GM23338 (cell line): ENCODE measurements at regions not wholly inside any gene's neighbourhood (a gene's known extent, or its start where the extent isn't known, plus 50 kb on each side); places are given as distances from the start of the nearest gene placed in this dataset.

ENCODE experiments used
- ATAC-seq: fragments of 200-7000 bp; cut with Tn5 transposase; 3 replicates; pipeline ENCODE4 v1.9.1; 2020
- DNase-seq: peaks from one replicate; pipeline ENCODE4 v3.0.0-alpha.2; 2015; ENCODE audit warnings: low spot score
- H2AFZ ChIP-seq: fragments of 200-600 bp; sonication (generic); 2 replicates; pipeline ENCODE4 v1.8.0; 2016; ENCODE audit warnings: antibody characterized with exemption, mild to moderate bottlenecking, moderate library complexity
- H3F3A ChIP-seq: fragments of 200-600 bp; sonication (generic); replicated peaks from 2 replicates; pipeline ENCODE4 v1.8.0; 2017; ENCODE audit warnings: antibody characterized with exemption, mixed run types, low read depth
- H3K27ac ChIP-seq: fragments of 200-600 bp; sonication (generic); 2 replicates; pipeline ENCODE4 v1.6.1; 2016; ENCODE audit warnings: low read depth
- H3K27me3 ChIP-seq: fragments of 200-600 bp; sonication (generic); 2 replicates; pipeline ENCODE4 v1.8.0; 2016; ENCODE audit warnings: mild to moderate bottlenecking, mixed run types, moderate library complexity; ENCODE audit not compliant: insufficient read depth
- H3K36me3 ChIP-seq: fragments of 200-600 bp; sonication (generic); 2 replicates; pipeline ENCODE4 v1.8.0; 2016; ENCODE audit warnings: mild to moderate bottlenecking; ENCODE audit not compliant: insufficient read depth
- H3K4me1 ChIP-seq: fragments of 200-600 bp; sonication (generic); 2 replicates; pipeline ENCODE4 v1.8.0; 2016; ENCODE audit warnings: mild to moderate bottlenecking, moderate library complexity; ENCODE audit not compliant: insufficient read depth
- H3K4me2 ChIP-seq: fragments of 200-600 bp; sonication (generic); 2 replicates; pipeline ENCODE4 v1.7.1; 2017; ENCODE audit warnings: mixed run types
- H3K4me3 ChIP-seq: fragments of 200-600 bp; sonication (generic); 2 replicates; pipeline ENCODE4 v1.6.1; 2016; ENCODE audit warnings: mixed run types
- H3K79me2 ChIP-seq: fragments of 200-600 bp; sonication (generic); replicated peaks from 2 replicates; pipeline ENCODE4 v1.8.0; 2017; ENCODE audit warnings: mild to moderate bottlenecking; ENCODE audit not compliant: insufficient read depth
- H3K9me2 ChIP-seq: fragments of 200-600 bp; sonication (generic); 2 replicates; pipeline ENCODE4 v1.8.0; 2017; ENCODE audit not compliant: insufficient read depth
- H4K20me1 ChIP-seq: fragments of 200-600 bp; sonication (generic); replicated peaks from 2 replicates; pipeline ENCODE4 v1.8.0; 2017; ENCODE audit warnings: mild to moderate bottlenecking; ENCODE audit not compliant: insufficient read depth
- H3K27ac Mint-ChIP-seq: 2 replicates; pipeline ENCODE4 v1.8.0; 2020; ENCODE audit warnings: inconsistent platforms, mild to moderate bottlenecking, moderate library complexity, mixed read lengths
- H3K27me3 Mint-ChIP-seq: 3 replicates; pipeline ENCODE4 v1.8.0; 2022; ENCODE audit warnings: low read depth, mild to moderate bottlenecking, moderate library complexity, mixed read lengths, inconsistent platforms; ENCODE audit not compliant: insufficient read depth, poor library complexity
- H3K36me3 Mint-ChIP-seq: 3 replicates; pipeline ENCODE4 v1.8.0; 2021; ENCODE audit warnings: low read depth, mild to moderate bottlenecking, inconsistent platforms, moderate library complexity, mixed read lengths
- H3K4me1 Mint-ChIP-seq: 3 replicates; pipeline ENCODE4 v1.8.0; 2020; ENCODE audit warnings: mild to moderate bottlenecking, inconsistent platforms, mixed read lengths
- H3K4me3 Mint-ChIP-seq: 3 replicates; pipeline ENCODE4 v1.8.0; 2021; ENCODE audit warnings: moderate library complexity, mild to moderate bottlenecking, inconsistent platforms, mixed read lengths
- H3K9me3 Mint-ChIP-seq: 3 replicates; pipeline ENCODE4 v1.8.0; 2020; ENCODE audit warnings: moderate library complexity, mild to moderate bottlenecking, inconsistent platforms, mixed read lengths
- CREB1 ChIP-seq: fragments of 250-450 bp; sonication (Bioruptor Pico); IDR thresholded peaks from 2 replicates; pipeline ENCODE4 v1.5.0; 2020; ENCODE audit warnings: low read depth, mild to moderate bottlenecking, moderate library complexity
- EZH2 ChIP-seq: fragments of 200-600 bp; sonication (generic); IDR thresholded peaks from one replicate; pipeline ENCODE4 v1.8.0; 2017; ENCODE audit warnings: antibody characterized with exemption, mild to moderate bottlenecking, low read depth; ENCODE audit not compliant: unreplicated experiment
- EZH2phosphoT487 ChIP-seq: fragments of 200-600 bp; sonication (generic); IDR thresholded peaks from one replicate; pipeline ENCODE4 v1.8.1; 2018; ENCODE audit warnings: antibody characterized with exemption; ENCODE audit not compliant: unreplicated experiment
- JUNB ChIP-seq: IDR thresholded peaks from one replicate; pipeline ENCODE4 v1.6.1; 2016; ENCODE audit warnings: antibody characterized with exemption; ENCODE audit not compliant: unreplicated experiment
- NANOG ChIP-seq: IDR thresholded peaks from 2 replicates; pipeline ENCODE4 v1.6.1; 2016; ENCODE audit warnings: antibody characterized with exemption, borderline replicate concordance
- POLR2AphosphoS5 ChIP-seq: IDR thresholded peaks from 2 replicates; pipeline ENCODE4 v1.6.1; 2016; ENCODE audit warnings: antibody characterized with exemption, low read depth
- REST ChIP-seq: IDR thresholded peaks from one replicate; pipeline ENCODE4 v1.6.1; 2018; ENCODE audit warnings: antibody characterized with exemption; ENCODE audit not compliant: unreplicated experiment
- STAT1 ChIP-seq: IDR thresholded peaks from one replicate; pipeline ENCODE4 v1.6.1; 2016; ENCODE audit warnings: antibody characterized with exemption; ENCODE audit not compliant: unreplicated experiment
- ZNF331 ChIP-seq: fragments of 250-450 bp; sonication (Bioruptor Pico); IDR thresholded peaks from 2 replicates; pipeline ENCODE4 v1.5.0; 2020; ENCODE audit warnings: low read depth, mild to moderate bottlenecking, moderate library complexity
- TF ChIP-seq, protein P1 (sequence below), 2 experiments: fragments of 200-600 bp in 1 of 2; sonication (generic) in 1 of 2; conservative IDR thresholded peaks; 2 replicates each; pipeline versions ENCODE4 v1.5.1 to v1.6.1; 2016 to 2017; ENCODE audit warnings: antibody characterized with exemption in 2 of 2, low read depth in 2 of 2, mild to moderate bottlenecking in 2 of 2, moderate library complexity in 1 of 2
- TF ChIP-seq, protein P2 (sequence below): fragments of 250-450 bp; sonication (Bioruptor Pico); IDR thresholded peaks from 2 replicates; pipeline ENCODE4 v1.5.0; 2020; ENCODE audit warnings: mild to moderate bottlenecking, moderate library complexity

GRCh38 chr9:119458068-119458467 lies 88.8 kb upstream of the BRINP1 start:
- Histone ChIP-seq H3K4me2 (no peak overlapping the region), H3K27ac (no peak overlapping the region), H3K79me2 (no peaks in the 10 kb centered on the region), H4K20me1 (no peaks in the 10 kb centered on the region), H3K27me3 (no peaks in the 10 kb centered on the region), H2AFZ (no peak overlapping the region), H3K4me3 (no peak overlapping the region), H3K4me1 (no peaks in the 10 kb centered on the region), H3K36me3 (no peaks in the 10 kb centered on the region), H3K9me2 (no peaks in the 10 kb centered on the region), H3F3A (no peaks in the 10 kb centered on the region)
- ATAC-seq (no peak), DNase-seq (no peak)
- H3K36me3 Mint-ChIP-seq: no peaks in the 10 kb centered on the region
- no peak for TF ChIP-seq STAT1
- no peak for TF ChIP-seq NANOG
- TF ChIP-seq, protein P1, sequence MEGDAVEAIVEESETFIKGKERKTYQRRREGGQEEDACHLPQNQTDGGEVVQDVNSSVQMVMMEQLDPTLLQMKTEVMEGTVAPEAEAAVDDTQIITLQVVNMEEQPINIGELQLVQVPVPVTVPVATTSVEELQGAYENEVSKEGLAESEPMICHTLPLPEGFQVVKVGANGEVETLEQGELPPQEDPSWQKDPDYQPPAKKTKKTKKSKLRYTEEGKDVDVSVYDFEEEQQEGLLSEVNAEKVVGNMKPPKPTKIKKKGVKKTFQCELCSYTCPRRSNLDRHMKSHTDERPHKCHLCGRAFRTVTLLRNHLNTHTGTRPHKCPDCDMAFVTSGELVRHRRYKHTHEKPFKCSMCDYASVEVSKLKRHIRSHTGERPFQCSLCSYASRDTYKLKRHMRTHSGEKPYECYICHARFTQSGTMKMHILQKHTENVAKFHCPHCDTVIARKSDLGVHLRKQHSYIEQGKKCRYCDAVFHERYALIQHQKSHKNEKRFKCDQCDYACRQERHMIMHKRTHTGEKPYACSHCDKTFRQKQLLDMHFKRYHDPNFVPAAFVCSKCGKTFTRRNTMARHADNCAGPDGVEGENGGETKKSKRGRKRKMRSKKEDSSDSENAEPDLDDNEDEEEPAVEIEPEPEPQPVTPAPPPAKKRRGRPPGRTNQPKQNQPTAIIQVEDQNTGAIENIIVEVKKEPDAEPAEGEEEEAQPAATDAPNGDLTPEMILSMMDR (conservative IDR thresholded peaks at IDR 0.05; ENCODE audit: low read depth in 2 of 2): peak; percentile 33 to 58; a peak in 3 of 4 replicates
- H3K4me1 Mint-ChIP-seq: no peaks in the 10 kb centered on the region
- no peak overlapping the region for H3K27ac Mint-ChIP-seq
- H3K9me3 Mint-ChIP-seq: no peaks in the 10 kb centered on the region
- no peaks in the 10 kb centered on the region for H3K27me3 Mint-ChIP-seq
- H3K4me3 Mint-ChIP-seq: no peak overlapping the region

DNA sequence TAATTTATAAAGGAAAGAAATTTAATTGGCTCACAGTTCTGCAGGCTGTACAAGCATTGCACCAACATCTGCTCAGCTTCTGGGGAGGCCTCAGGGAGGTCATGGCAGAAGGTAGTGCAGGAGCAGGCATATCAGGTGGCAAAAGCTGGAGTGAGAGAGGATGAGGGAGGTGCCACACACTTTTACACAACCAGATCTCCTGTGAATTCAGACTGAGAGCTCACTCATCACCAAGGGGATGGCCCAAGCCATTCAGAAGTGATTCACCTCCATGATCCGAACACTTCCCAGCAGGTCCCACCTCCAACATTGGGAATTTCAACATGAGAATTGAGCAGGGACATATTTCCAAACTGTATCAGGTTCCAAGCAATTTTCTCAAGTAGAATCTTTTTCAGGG lies 84.7 kb upstream of the BRINP1 start:
- Mint-ChIP-seq H3K27me3 (no peaks in the 10 kb centered on the region), H3K36me3 (no peaks in the 10 kb centered on the region), H3K4me1 (no peaks in the 10 kb centered on the region), H3K27ac (no peak overlapping the region), H3K4me3 (no peak overlapping the region), H3K9me3 (no peaks in the 10 kb centered on the region)
- H3K4me2 ChIP-seq: no peak overlapping the region
- no peak overlapping the region for H2AFZ ChIP-seq
- ATAC-seq (no peak), DNase-seq (no peak)
- H4K20me1 ChIP-seq: no peaks in the 10 kb centered on the region
- no peaks in the 10 kb centered on the region for H3K27me3 ChIP-seq
- H3K4me3 ChIP-seq: no peak overlapping the region
- no peaks in the 10 kb centered on the region for H3K36me3 ChIP-seq
- no peaks in the 10 kb centered on the region for H3K79me2 ChIP-seq
- no peaks in the 10 kb centered on the region for H3K9me2 ChIP-seq
- H3K4me1 ChIP-seq: no peaks in the 10 kb centered on the region
- H3F3A ChIP-seq: no peaks in the 10 kb centered on the region
- H3K27ac ChIP-seq: no peak overlapping the region
- TF ChIP-seq, protein P2, sequence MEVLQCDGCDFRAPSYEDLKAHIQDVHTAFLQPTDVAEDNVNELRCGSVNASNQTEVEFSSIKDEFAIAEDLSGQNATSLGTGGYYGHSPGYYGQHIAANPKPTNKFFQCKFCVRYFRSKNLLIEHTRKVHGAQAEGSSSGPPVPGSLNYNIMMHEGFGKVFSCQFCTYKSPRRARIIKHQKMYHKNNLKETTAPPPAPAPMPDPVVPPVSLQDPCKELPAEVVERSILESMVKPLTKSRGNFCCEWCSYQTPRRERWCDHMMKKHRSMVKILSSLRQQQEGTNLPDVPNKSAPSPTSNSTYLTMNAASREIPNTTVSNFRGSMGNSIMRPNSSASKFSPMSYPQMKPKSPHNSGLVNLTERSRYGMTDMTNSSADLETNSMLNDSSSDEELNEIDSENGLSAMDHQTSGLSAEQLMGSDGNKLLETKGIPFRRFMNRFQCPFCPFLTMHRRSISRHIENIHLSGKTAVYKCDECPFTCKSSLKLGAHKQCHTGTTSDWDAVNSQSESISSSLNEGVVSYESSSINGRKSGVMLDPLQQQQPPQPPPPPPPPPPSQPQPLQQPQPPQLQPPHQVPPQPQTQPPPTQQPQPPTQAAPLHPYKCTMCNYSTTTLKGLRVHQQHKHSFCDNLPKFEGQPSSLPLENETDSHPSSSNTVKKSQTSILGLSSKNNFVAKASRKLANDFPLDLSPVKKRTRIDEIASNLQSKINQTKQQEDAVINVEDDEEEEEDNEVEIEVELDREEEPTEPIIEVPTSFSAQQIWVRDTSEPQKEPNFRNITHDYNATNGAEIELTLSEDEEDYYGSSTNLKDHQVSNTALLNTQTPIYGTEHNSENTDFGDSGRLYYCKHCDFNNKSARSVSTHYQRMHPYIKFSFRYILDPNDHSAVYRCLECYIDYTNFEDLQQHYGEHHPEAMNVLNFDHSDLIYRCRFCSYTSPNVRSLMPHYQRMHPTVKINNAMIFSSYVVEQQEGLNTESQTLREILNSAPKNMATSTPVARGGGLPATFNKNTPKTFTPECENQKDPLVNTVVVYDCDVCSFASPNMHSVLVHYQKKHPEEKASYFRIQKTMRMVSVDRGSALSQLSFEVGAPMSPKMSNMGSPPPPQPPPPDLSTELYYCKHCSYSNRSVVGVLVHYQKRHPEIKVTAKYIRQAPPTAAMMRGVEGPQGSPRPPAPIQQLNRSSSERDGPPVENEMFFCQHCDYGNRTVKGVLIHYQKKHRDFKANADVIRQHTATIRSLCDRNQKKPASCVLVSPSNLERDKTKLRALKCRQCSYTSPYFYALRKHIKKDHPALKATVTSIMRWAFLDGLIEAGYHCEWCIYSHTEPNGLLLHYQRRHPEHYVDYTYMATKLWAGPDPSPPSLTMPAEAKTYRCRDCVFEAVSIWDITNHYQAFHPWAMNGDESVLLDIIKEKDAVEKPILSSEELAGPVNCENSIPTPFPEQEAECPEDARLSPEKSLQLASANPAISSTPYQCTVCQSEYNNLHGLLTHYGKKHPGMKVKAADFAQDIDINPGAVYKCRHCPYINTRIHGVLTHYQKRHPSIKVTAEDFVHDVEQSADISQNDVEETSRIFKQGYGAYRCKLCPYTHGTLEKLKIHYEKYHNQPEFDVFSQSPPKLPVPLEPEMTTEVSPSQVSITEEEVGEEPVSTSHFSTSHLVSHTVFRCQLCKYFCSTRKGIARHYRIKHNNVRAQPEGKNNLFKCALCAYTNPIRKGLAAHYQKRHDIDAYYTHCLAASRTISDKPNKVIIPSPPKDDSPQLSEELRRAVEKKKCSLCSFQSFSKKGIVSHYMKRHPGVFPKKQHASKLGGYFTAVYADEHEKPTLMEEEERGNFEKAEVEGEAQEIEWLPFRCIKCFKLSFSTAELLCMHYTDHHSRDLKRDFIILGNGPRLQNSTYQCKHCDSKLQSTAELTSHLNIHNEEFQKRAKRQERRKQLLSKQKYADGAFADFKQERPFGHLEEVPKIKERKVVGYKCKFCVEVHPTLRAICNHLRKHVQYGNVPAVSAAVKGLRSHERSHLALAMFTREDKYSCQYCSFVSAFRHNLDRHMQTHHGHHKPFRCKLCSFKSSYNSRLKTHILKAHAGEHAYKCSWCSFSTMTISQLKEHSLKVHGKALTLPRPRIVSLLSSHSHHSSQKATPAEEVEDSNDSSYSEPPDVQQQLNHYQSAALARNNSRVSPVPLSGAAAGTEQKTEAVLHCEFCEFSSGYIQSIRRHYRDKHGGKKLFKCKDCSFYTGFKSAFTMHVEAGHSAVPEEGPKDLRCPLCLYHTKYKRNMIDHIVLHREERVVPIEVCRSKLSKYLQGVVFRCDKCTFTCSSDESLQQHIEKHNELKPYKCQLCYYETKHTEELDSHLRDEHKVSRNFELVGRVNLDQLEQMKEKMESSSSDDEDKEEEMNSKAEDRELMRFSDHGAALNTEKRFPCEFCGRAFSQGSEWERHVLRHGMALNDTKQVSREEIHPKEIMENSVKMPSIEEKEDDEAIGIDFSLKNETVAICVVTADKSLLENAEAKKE (CRISPR knock-in tag): no peak
- TF ChIP-seq REST: no peak
- no peak for TF ChIP-seq NANOG
- no peak for TF ChIP-seq EZH2
- TF ChIP-seq STAT1: no peak
- no peak for TF ChIP-seq CREB1
- TF ChIP-seq ZNF331 (CRISPR knock-in tag): no peak
- TF ChIP-seq POLR2AphosphoS5: no peak
- TF ChIP-seq EZH2phosphoT487: no peak
- TF ChIP-seq JUNB: no peak
